HCT116 (cell line): ENCODE measurements at regions not wholly inside any gene's neighbourhood (a gene's known extent, or its start where the extent isn't known, plus 50 kb on each side); places are given as distances from the start of the nearest gene placed in this dataset.

ENCODE experiments used
- ATAC-seq: fragments of 200-7000 bp; cut with Tn5 transposase; 2 replicates; pipeline ENCODE4 v1.9.1; 2020; ENCODE audit warnings: mild to moderate bottlenecking, moderate library complexity
- BruUV-seq: library from RNA; stranded (reverse); fragments of 400-500 nt; replicated peaks from 2 replicates; lab custom pipeline; 2021; lab: Mats Ljungman, UMichigan
- CTCF ChIA-PET: fragments of 300-600 bp; sonication (Branson Sonifier 250); formaldehyde crosslinking; loops from one replicate; lab custom pipeline; 2021; ENCODE audit warnings: antibody characterized with exemption; lab: Charles Lee
- POLR2A ChIA-PET: fragments of 300-600, 350-600 bp; sonication (Branson Sonifier 250); formaldehyde crosslinking; loops from one replicate; lab custom pipeline; 2021; ENCODE audit warnings: antibody characterized with exemption; lab: Charles Lee
- RAD21 ChIA-PET, 2 experiments: fragments of 300-600 bp; sonication (Branson Sonifier 250); formaldehyde crosslinking; loops; one replicate each; lab custom pipeline; 2023; ENCODE audit warnings: low total read pairs in 2 of 2; ENCODE audit not compliant: uncharacterized antibody in 2 of 2, unreplicated experiment in 2 of 2, low non-redundant PET in 1 of 2; lab: Charles Lee
- DNase-seq: peaks from one replicate; pipeline ENCODE4 v3.0.0-alpha.2; 2010; ENCODE audit warnings: low read depth, low spot score
- H2AFZ ChIP-seq: fragments of 200-600 bp; shearing (Covaris generic), sonication (generic); 2 replicates; pipeline ENCODE4 v1.6.1; 2017; ENCODE audit warnings: low read depth, mixed run types, mixed read lengths, antibody characterized with exemption, low read length; ENCODE audit not compliant: poor library complexity, severe bottlenecking
- H3K27ac ChIP-seq: 2 replicates; pipeline ENCODE4 v1.5.1; 2012; ENCODE audit warnings: low read depth, low read length
- H3K27me3 ChIP-seq: fragments of 200-600 bp; sonication (generic); 2 replicates; pipeline ENCODE4 v1.6.1; 2016; ENCODE audit warnings: mixed run types, low read length, mixed read lengths; ENCODE audit not compliant: insufficient read depth
- H3K36me3 ChIP-seq, 2 experiments: fragments of 200-500 bp in 1 of 2; fragments of 200-600 bp in 1 of 2; sonication (Bioruptor generic) in 1 of 2; sonication (generic) in 1 of 2; 2 replicates each; pipeline versions ENCODE4 v1.5.1 to v1.6.1; 2014 to 2016; ENCODE audit warnings: low read length in 2 of 2, inconsistent platforms in 1 of 2, mixed read lengths in 1 of 2, mixed run types in 1 of 2; ENCODE audit not compliant: insufficient read depth in 2 of 2, control insufficient read depth in 1 of 2
- H3K4me1 ChIP-seq, 2 experiments: fragments of 200-600 bp in 1 of 2; sonication (generic) in 1 of 2; 2 replicates each; pipeline versions ENCODE4 v1.5.1 to v1.6.1; 2012 to 2017; ENCODE audit warnings: low read length in 2 of 2, inconsistent platforms in 1 of 2, mild to moderate bottlenecking in 1 of 2, mixed read lengths in 1 of 2, mixed run types in 1 of 2, moderate library complexity in 1 of 2; ENCODE audit not compliant: insufficient read depth in 2 of 2, control insufficient read depth in 1 of 2
- H3K4me2 ChIP-seq: fragments of 200-600 bp; sonication (generic); 2 replicates; pipeline ENCODE4 v1.6.1; 2017; ENCODE audit warnings: mixed run types, low read length, mixed read lengths
- H3K4me3 ChIP-seq, 2 experiments: fragments of 200-600 bp in 1 of 2; sonication (generic) in 1 of 2; replicated peaks in 1 of 2; 2 replicates each; pipeline ENCODE4 v1.5.1; 2011 to 2016; ENCODE audit warnings: low read length in 2 of 2, control low read depth in 1 of 2, low read depth in 1 of 2, mild to moderate bottlenecking in 1 of 2, mixed read lengths in 1 of 2, mixed run types in 1 of 2
- H3K79me2 ChIP-seq: fragments of 200-600 bp; sonication (generic); 2 replicates; pipeline ENCODE4 v1.6.1; 2017; ENCODE audit warnings: mild to moderate bottlenecking, mixed run types, low read length, moderate library complexity, mixed read lengths; ENCODE audit not compliant: insufficient read depth
- H3K9ac ChIP-seq: fragments of 200-600 bp; sonication (generic); 2 replicates; pipeline ENCODE4 v1.6.1; 2016; ENCODE audit warnings: low read length, mixed read lengths
- H3K9me2 ChIP-seq: fragments of 200-600 bp; sonication (generic), shearing (Covaris generic); 2 replicates; pipeline ENCODE4 v1.6.1; 2017; ENCODE audit warnings: mixed run types, mild to moderate bottlenecking, moderate library complexity; ENCODE audit not compliant: insufficient read depth
- H3K9me3 ChIP-seq, 2 experiments: fragments of 200-500 bp in 1 of 2; fragments of 200-600 bp in 1 of 2; sonication (Bioruptor generic) in 1 of 2; sonication (generic) in 1 of 2; 2 replicates each; pipeline ENCODE4 v1.6.1; 2014 to 2017; ENCODE audit warnings: low read length in 2 of 2, mixed read lengths in 2 of 2, inconsistent platforms in 1 of 2, low read depth in 1 of 2, mild to moderate bottlenecking in 1 of 2, mixed run types in 1 of 2, moderate library complexity in 1 of 2; ENCODE audit not compliant: control insufficient read depth in 1 of 2, insufficient read depth in 1 of 2
- H4K20me1 ChIP-seq: fragments of 200-600 bp; sonication (generic), shearing (Covaris generic); 2 replicates; pipeline ENCODE4 v1.6.1; 2017; ENCODE audit warnings: mixed run types, mild to moderate bottlenecking, moderate library complexity; ENCODE audit not compliant: insufficient read depth
- ATF3 ChIP-seq: IDR thresholded peaks from 2 replicates; pipeline ENCODE4 v1.6.1; 2012
- CEBPB ChIP-seq: IDR thresholded peaks from 2 replicates; pipeline ENCODE4 v1.6.1; 2012; ENCODE audit warnings: low read depth
- ELF1 ChIP-seq: IDR thresholded peaks from 2 replicates; pipeline ENCODE4 v1.6.1; 2012; ENCODE audit warnings: low read depth, borderline replicate concordance
- EZH2 ChIP-seq: fragments of 200-600 bp; sonication (generic); IDR thresholded peaks from 2 replicates; pipeline ENCODE4 v1.6.1; 2017; ENCODE audit warnings: antibody characterized with exemption, mixed run types
- EZH2phosphoT487 ChIP-seq: fragments of 200-600 bp; IDR thresholded peaks from 2 replicates; pipeline ENCODE4 v1.6.1; 2018; ENCODE audit warnings: antibody characterized with exemption, borderline replicate concordance
- FOSL1 ChIP-seq: IDR thresholded peaks from 2 replicates; pipeline ENCODE4 v1.6.1; 2012; ENCODE audit warnings: low read depth
- JUND ChIP-seq: IDR thresholded peaks from 2 replicates; pipeline ENCODE4 v1.6.1; 2012
- MAX ChIP-seq: IDR thresholded peaks from 2 replicates; pipeline ENCODE4 v1.6.1; 2012
- POLR2A ChIP-seq: IDR thresholded peaks from 2 replicates; pipeline ENCODE4 v1.7.0; 2011; ENCODE audit warnings: borderline replicate concordance; ENCODE audit not compliant: insufficient read depth, insufficient read length; ENCODE audit errors: extremely low read depth
- POLR2AphosphoS5 ChIP-seq: IDR thresholded peaks from 2 replicates; pipeline ENCODE4 v1.6.1; 2011; ENCODE audit warnings: mild to moderate bottlenecking, low read depth, low read length, moderate library complexity
- RAD21 ChIP-seq: IDR thresholded peaks from 2 replicates; pipeline ENCODE4 v1.6.1; 2012; ENCODE audit warnings: low read depth, mild to moderate bottlenecking
- SIN3A ChIP-seq: IDR thresholded peaks from 2 replicates; pipeline ENCODE4 v1.6.1; 2012; ENCODE audit warnings: low read depth
- SP1 ChIP-seq: IDR thresholded peaks from 2 replicates; pipeline ENCODE4 v1.6.1; 2012; ENCODE audit warnings: low read depth
- SRF ChIP-seq: IDR thresholded peaks from 2 replicates; pipeline ENCODE4 v1.6.1; 2012; ENCODE audit warnings: low read depth
- TCF7L2 ChIP-seq: IDR thresholded peaks from 2 replicates; pipeline ENCODE4 v1.7.0; 2011; ENCODE audit warnings: borderline replicate concordance, inconsistent platforms; ENCODE audit not compliant: insufficient read depth, insufficient read length; ENCODE audit errors: extremely low read depth
- YY1 ChIP-seq: IDR thresholded peaks from 2 replicates; pipeline ENCODE4 v1.6.1; 2011; ENCODE audit warnings: low read length, low read depth, moderate library complexity, mild to moderate bottlenecking; ENCODE audit not compliant: insufficient replicate concordance; ENCODE audit errors: extremely low read depth
- ZBTB33 ChIP-seq: IDR thresholded peaks from 2 replicates; pipeline ENCODE4 v1.6.1; 2011; ENCODE audit warnings: mild to moderate bottlenecking, low read length, moderate library complexity; ENCODE audit not compliant: insufficient replicate concordance; ENCODE audit errors: extremely low read depth
- ZFX ChIP-seq: fragments of 450-650 bp; IDR thresholded peaks from 2 replicates; pipeline ENCODE4 v1.6.1; 2017
- ZNF274 ChIP-seq: fragments of 200-500 bp; sonication (Bioruptor generic); IDR thresholded peaks from 2 replicates; pipeline ENCODE4 v1.6.1; 2014; ENCODE audit warnings: mild to moderate bottlenecking, low read depth, low read length, inconsistent platforms
- intact Hi-C: fragments of 100-400 bp; cut with micrococcal nuclease; formaldehyde crosslinking; loops from 2 replicates; pipeline ENCODE4 v1.10.0; 2022

- no peak overlapping the region for H3K27ac ChIP-seq
- no peaks in the 10 kb centered on the region for H3K9me3 ChIP-seq
- ChIA-PET RAD21 (no interaction called here), POLR2A (no interaction called here), CTCF (no interaction called here)
- H3K36me3 ChIP-seq, result no peaks in the 10 kb centered on the region
- TF ChIP-seq SP1, result no peak
- TF ChIP-seq RAD21, result no peak
- TF ChIP-seq EZH2, result no peak
- TF ChIP-seq ATF3, result no peak
- no peak for TF ChIP-seq POLR2A
- no peak for TF ChIP-seq ELF1
- TF ChIP-seq JUND, result no peak
- TF ChIP-seq ZFX, result no peak
- TF ChIP-seq CEBPB, result no peak
- TF ChIP-seq ZNF274, result no peak
- TF ChIP-seq SIN3A, result no peak
- TF ChIP-seq POLR2AphosphoS5, result no peak
- no peak for TF ChIP-seq EZH2phosphoT487
- TF ChIP-seq YY1, result no peak
- TF ChIP-seq SRF, result no peak
- no peak for TF ChIP-seq FOSL1
- TF ChIP-seq MAX, result no peak
- no peak for TF ChIP-seq ZBTB33
- no peak for TF ChIP-seq TCF7L2
- H3K27me3 ChIP-seq, result no peaks in the 10 kb centered on the region
- H3K4me3 ChIP-seq, result no peak overlapping the region
- no peaks in the 10 kb centered on the region for H3K4me1 ChIP-seq
- DNase-seq (no peak), ATAC-seq (no peak)
- H3K4me2 ChIP-seq, result no peak overlapping the region
- intact Hi-C loops, result no loop called here
- no peak overlapping the region for H3K9ac ChIP-seq
- H2AFZ ChIP-seq, result no peak overlapping the region
- H3K9me2 ChIP-seq, result no peaks in the 10 kb centered on the region
- no TSS peak for BruUV-seq
- H3K79me2 ChIP-seq, result no peaks in the 10 kb centered on the region
- no peaks in the 10 kb centered on the region for H4K20me1 ChIP-seq
These were observed 715.3 kb downstream of the INHBA start for GRCh38 chr7:40987571-40987970.
